Activated naive CD8-positive, alpha-beta T cell treated with anti-CD3 and anti-CD28 coated beads, Interleukin-2, amount 50 U/mL, for 24 hours (primary cell): ENCODE measurements at regions not wholly inside any gene's neighbourhood (a gene's known extent, or its start where the extent isn't known, plus 50 kb on each side); places are given as distances from the start of the nearest gene placed in this dataset.
"Not testable (repeated sequence)": the region's sequence is repeated elsewhere in the genome, so short reads cannot be mapped to it uniquely, and the experiment has no call there.

ENCODE experiments used
- ATAC-seq: fragments of 150-1000 bp; cut with Tn5 transposase; one replicate; pipeline ENCODE4 v1.10.0; 2021
- DNase-seq: peaks from one replicate; pipeline ENCODE4 v3.0.0; 2021
- H3K27ac Mint-ChIP-seq: one replicate; pipeline ENCODE4 v1.8.0; 2021; ENCODE audit warnings: mild to moderate bottlenecking, mixed read lengths
- H3K27me3 Mint-ChIP-seq: one replicate; pipeline ENCODE4 v1.8.0; 2021; ENCODE audit warnings: mixed read lengths
- H3K36me3 Mint-ChIP-seq: one replicate; pipeline ENCODE4 v1.8.0; 2021; ENCODE audit warnings: low read depth, mixed read lengths
- H3K4me1 Mint-ChIP-seq: one replicate; pipeline ENCODE4 v1.8.0; 2021; ENCODE audit warnings: mixed read lengths
- H3K4me3 Mint-ChIP-seq: one replicate; pipeline ENCODE4 v1.8.0; 2021; ENCODE audit warnings: mild to moderate bottlenecking, moderate library complexity, mixed read lengths
- H3K9me3 Mint-ChIP-seq: one replicate; pipeline ENCODE4 v1.8.0; 2021; ENCODE audit warnings: mixed read lengths

- H3K36me3 Mint-ChIP-seq, result no peaks in the 10 kb centered on the region
- no peak overlapping the region for H3K4me3 Mint-ChIP-seq
- no peaks in the 10 kb centered on the region for H3K9me3 Mint-ChIP-seq
- no peak for ATAC-seq
- no peak overlapping the region for H3K27ac Mint-ChIP-seq
- H3K27me3 Mint-ChIP-seq, result peaks cover 2% of the 10 kb centered on the region
- no peak for DNase-seq
- H3K4me1 Mint-ChIP-seq, result peaks cover 1% of the 10 kb centered on the region
Measured at GRCh38 chr5:124910354-124911016, 164.0 kb upstream of the ZNF608 start.

GRCh38 chr5:124912638-124913328 lies 166.3 kb upstream of the ZNF608 start:
- H3K4me1 Mint-ChIP-seq, result peaks cover 3% of the 10 kb centered on the region
- H3K9me3 Mint-ChIP-seq, result no peaks in the 10 kb centered on the region
- ATAC-seq (no peak), DNase-seq (no peak)
- H3K4me3 Mint-ChIP-seq, result no peak overlapping the region
- no peaks in the 10 kb centered on the region for H3K36me3 Mint-ChIP-seq
- no peak overlapping the region for H3K27ac Mint-ChIP-seq
- H3K27me3 Mint-ChIP-seq, result no peaks in the 10 kb centered on the region

GRCh38 chr5:124913329-124913653 lies 166.9 kb upstream of the ZNF608 start:
- no peak for DNase-seq
- no peak overlapping the region for H3K4me3 Mint-ChIP-seq
- peaks cover 3% of the 10 kb centered on the region for H3K4me1 Mint-ChIP-seq
- no peaks in the 10 kb centered on the region for H3K27me3 Mint-ChIP-seq
- H3K9me3 Mint-ChIP-seq, result no peaks in the 10 kb centered on the region
- H3K27ac Mint-ChIP-seq, result no peak overlapping the region
- no peak for ATAC-seq
- no peaks in the 10 kb centered on the region for H3K36me3 Mint-ChIP-seq

GRCh38 chr5:124916313-124916712 lies 169.9 kb upstream of the ZNF608 start:
- not testable (repeated sequence) for H3K4me1 Mint-ChIP-seq, H3K4me3 Mint-ChIP-seq, DNase-seq, H3K9me3 Mint-ChIP-seq, ATAC-seq, H3K27me3 Mint-ChIP-seq, H3K36me3 Mint-ChIP-seq, H3K27ac Mint-ChIP-seq

GRCh38 chr5:124918618-124919017 lies 172.2 kb upstream of the ZNF608 start:
- H3K4me3 Mint-ChIP-seq, result no peak overlapping the region
- ATAC-seq (no peak), DNase-seq (no peak)
- H3K4me1 Mint-ChIP-seq, result peaks cover 3% of the 10 kb centered on the region
- H3K27ac Mint-ChIP-seq, result no peak overlapping the region
- H3K9me3 Mint-ChIP-seq, result no peaks in the 10 kb centered on the region
- H3K36me3 Mint-ChIP-seq, result no peaks in the 10 kb centered on the region
- H3K27me3 Mint-ChIP-seq, result no peaks in the 10 kb centered on the region

GRCh38 chr5:124919076-124919475 lies 172.6 kb upstream of the ZNF608 start:
- Mint-ChIP-seq H3K36me3 (no peaks in the 10 kb centered on the region), H3K27me3 (no peaks in the 10 kb centered on the region), H3K4me3 (no peak overlapping the region), H3K9me3 (no peaks in the 10 kb centered on the region), H3K27ac (no peak overlapping the region), H3K4me1 (peaks cover 3% of the 10 kb centered on the region)
- ATAC-seq, result no peak
- DNase-seq, result no peak

- no peaks in the 10 kb centered on the region for H3K27me3 Mint-ChIP-seq
- no peaks in the 10 kb centered on the region for H3K9me3 Mint-ChIP-seq
- H3K36me3 Mint-ChIP-seq, result no peaks in the 10 kb centered on the region
- peaks cover 3% of the 10 kb centered on the region for H3K4me1 Mint-ChIP-seq
- no peak overlapping the region for H3K4me3 Mint-ChIP-seq
- no peak overlapping the region for H3K27ac Mint-ChIP-seq
- DNase-seq (no peak), ATAC-seq (no peak)
Measured at GRCh38 chr5:124919747-124920525, 173.5 kb upstream of the ZNF608 start.

- ATAC-seq (no peak), DNase-seq (no peak)
- Mint-ChIP-seq H3K27me3 (no peaks in the 10 kb centered on the region), H3K4me1 (peaks cover 3% of the 10 kb centered on the region), H3K9me3 (no peaks in the 10 kb centered on the region), H3K4me3 (no peak overlapping the region), H3K27ac (no peak overlapping the region), H3K36me3 (no peaks in the 10 kb centered on the region)
Measured at GRCh38 chr5:124920909-124921666, 174.6 kb upstream of the ZNF608 start.

GRCh38 chr5:124921694-124922093 lies 175.3 kb upstream of the ZNF608 start:
- Mint-ChIP-seq H3K4me1 (no peaks in the 10 kb centered on the region), H3K9me3 (no peaks in the 10 kb centered on the region), H3K27me3 (no peaks in the 10 kb centered on the region), H3K4me3 (no peak overlapping the region), H3K36me3 (no peaks in the 10 kb centered on the region), H3K27ac (no peak overlapping the region)
- no peak for ATAC-seq
- DNase-seq, result no peak

- no peaks in the 10 kb centered on the region for H3K36me3 Mint-ChIP-seq
- H3K4me1 Mint-ChIP-seq, result no peaks in the 10 kb centered on the region
- DNase-seq (no peak), ATAC-seq (no peak)
- H3K9me3 Mint-ChIP-seq, result no peaks in the 10 kb centered on the region
- H3K4me3 Mint-ChIP-seq, result no peak overlapping the region
- H3K27me3 Mint-ChIP-seq, result no peaks in the 10 kb centered on the region
- no peak overlapping the region for H3K27ac Mint-ChIP-seq
Measured at GRCh38 chr5:124922255-124922975, 176.0 kb upstream of the ZNF608 start.

GRCh38 chr5:124923131-124923530 lies 176.7 kb upstream of the ZNF608 start:
- no peak overlapping the region for H3K27ac Mint-ChIP-seq
- ATAC-seq, result no peak
- no peaks in the 10 kb centered on the region for H3K4me1 Mint-ChIP-seq
- no peak overlapping the region for H3K4me3 Mint-ChIP-seq
- H3K27me3 Mint-ChIP-seq, result no peaks in the 10 kb centered on the region
- DNase-seq, result no peak
- H3K36me3 Mint-ChIP-seq, result no peaks in the 10 kb centered on the region
- H3K9me3 Mint-ChIP-seq, result no peaks in the 10 kb centered on the region

GRCh38 chr5:124924729-124925128 lies 178.3 kb upstream of the ZNF608 start:
- ATAC-seq (no peak), DNase-seq (no peak)
- Mint-ChIP-seq H3K27me3 (no peaks in the 10 kb centered on the region), H3K36me3 (no peaks in the 10 kb centered on the region), H3K4me1 (no peaks in the 10 kb centered on the region), H3K4me3 (no peak overlapping the region), H3K9me3 (no peaks in the 10 kb centered on the region), H3K27ac (no peak overlapping the region)

- H3K36me3 Mint-ChIP-seq, result no peaks in the 10 kb centered on the region
- no peaks in the 10 kb centered on the region for H3K9me3 Mint-ChIP-seq
- no peaks in the 10 kb centered on the region for H3K27me3 Mint-ChIP-seq
- H3K4me3 Mint-ChIP-seq, result no peak overlapping the region
- H3K27ac Mint-ChIP-seq, result no peak overlapping the region
- DNase-seq (no peak), ATAC-seq (no peak)
- H3K4me1 Mint-ChIP-seq, result no peaks in the 10 kb centered on the region
Measured at GRCh38 chr5:124927735-124928134, 181.3 kb upstream of the ZNF608 start.

- no peaks in the 10 kb centered on the region for H3K36me3 Mint-ChIP-seq
Measured at GRCh38 chr5:124929000-124929399, 182.6 kb upstream of the ZNF608 start.

More at GRCh38 chr5:124929000-124929399, 182.6 kb upstream of the ZNF608 start:
- H3K4me1 Mint-ChIP-seq, result no peaks in the 10 kb centered on the region
- DNase-seq, result no peak
- H3K27me3 Mint-ChIP-seq, result no peaks in the 10 kb centered on the region
- H3K9me3 Mint-ChIP-seq, result no peaks in the 10 kb centered on the region
- H3K4me3 Mint-ChIP-seq, result no peak overlapping the region
- no peak overlapping the region for H3K27ac Mint-ChIP-seq
- ATAC-seq, result no peak
